Glomerular endothelial cell (primary cell): ENCODE measurements at regions not wholly inside any gene's neighbourhood (a gene's known extent, or its start where the extent isn't known, plus 50 kb on each side); places are given as distances from the start of the nearest gene placed in this dataset.
A peak's percentile ranks its signal among the peaks of the same experiment; 100 is the strongest.

Experiments used
- DNase-seq: peaks from one replicate; pipeline ENCODE4 v3.0.0-alpha.2; 2011; ENCODE audit warnings: low read depth, low spot score; ENCODE audit errors: extremely low read depth

DNA sequence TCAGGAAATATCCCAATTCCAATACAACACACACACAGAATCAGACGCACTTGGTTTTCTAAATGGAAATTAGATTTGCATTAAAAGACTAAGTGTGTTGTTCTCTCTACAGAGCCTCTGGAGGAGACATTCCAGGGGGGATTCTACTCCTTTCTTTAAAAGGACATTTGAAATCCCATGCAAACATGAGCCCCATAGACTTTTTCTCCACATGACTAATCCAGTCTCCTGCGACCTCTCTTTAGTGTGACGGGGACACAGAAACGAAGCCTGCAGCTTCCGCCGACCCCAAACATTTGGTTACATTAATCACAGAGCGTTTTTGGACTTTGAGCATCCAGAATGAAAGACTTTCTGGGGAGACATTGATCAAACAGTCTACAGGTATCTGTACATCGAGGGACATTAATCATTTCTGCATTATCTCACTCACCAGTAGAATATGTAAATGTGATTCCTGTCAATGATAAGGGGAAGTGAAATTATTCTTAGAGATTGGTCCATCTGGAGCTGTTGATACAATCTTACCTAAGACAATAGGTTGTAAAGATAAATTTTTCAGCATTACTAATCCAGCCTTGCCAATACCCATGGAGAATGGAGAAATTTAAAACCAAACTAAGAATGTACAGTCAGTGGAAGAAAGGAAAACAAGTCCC lies 103.4 kb upstream of the IRX3 start:
- DNase-seq = no peak

DNA sequence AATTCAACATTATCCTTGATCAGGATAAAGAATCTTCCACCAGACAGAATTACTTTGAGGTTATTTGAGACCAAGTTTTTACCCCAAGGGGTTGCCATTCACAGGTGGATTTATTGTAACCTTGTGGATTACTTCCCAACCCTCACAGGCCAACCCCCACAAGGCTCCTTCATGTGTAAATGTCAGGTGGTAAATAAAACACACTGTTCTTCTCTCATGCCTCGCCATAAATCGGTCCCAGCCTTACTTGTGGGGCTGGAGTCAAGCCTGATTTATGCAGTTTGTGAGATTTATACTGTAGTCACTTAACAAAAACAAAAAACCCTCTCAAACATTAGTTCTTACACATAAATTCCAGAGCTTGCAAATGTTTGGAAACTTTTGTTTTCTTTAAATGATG lies 98.6 kb upstream of the IRX3 start:
- DNase-seq = no peak

DNA sequence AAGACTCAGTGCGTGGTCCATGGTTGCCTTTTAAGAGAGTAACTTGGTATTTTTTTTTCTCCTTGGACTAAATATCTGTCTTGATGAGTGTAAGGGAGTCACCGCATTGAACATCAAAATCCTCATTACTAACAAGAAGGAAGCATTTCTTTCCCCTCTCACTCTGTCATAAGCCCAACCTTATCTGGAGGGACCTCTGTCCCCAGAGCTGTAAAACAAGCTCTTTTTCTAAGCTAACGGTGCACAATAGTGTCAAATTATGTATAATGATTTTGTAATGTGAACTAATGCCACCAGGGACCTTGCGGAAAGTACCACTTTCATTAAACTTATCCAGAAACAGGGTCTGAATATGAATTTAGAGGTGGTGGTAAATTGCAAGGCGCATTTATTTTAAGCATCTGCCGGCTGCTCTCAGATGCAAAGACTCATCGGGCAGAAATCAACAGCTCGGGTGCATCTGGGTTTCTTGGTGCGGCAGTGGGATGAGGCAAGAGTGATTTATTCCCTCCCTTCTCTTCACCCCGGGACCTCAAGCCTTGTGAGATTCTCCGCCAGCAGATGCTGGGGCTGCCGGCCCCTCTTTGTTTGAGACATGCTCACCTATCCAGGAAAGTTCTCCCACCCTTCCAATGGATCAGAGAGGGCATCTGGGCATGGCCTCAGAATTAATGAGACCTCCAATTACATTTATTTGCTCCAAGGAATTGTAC lies 95.2 kb upstream of the IRX3 start:
- DNase-seq = no peak

DNA sequence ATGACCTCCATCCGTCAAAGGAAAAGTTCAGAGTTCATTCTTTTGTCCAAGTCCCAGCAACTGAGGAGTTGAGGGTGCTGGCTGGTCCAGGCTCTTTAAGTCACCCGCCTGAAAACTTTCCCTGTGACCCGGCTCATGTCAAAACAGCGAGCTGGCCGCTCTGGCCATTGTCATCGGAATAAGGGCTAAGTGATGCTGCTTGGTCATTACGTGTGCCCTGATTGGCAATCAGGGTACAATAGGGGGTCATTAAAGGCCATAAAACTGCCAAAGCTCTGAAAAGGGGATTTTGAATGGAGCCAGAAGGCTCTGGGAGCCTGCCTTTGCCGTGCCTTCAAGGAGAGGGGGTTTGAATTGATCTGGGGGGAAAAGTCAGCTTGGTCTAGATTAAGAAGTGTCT lies 88.5 kb upstream of the IRX3 start:
- no peak for DNase-seq

DNA sequence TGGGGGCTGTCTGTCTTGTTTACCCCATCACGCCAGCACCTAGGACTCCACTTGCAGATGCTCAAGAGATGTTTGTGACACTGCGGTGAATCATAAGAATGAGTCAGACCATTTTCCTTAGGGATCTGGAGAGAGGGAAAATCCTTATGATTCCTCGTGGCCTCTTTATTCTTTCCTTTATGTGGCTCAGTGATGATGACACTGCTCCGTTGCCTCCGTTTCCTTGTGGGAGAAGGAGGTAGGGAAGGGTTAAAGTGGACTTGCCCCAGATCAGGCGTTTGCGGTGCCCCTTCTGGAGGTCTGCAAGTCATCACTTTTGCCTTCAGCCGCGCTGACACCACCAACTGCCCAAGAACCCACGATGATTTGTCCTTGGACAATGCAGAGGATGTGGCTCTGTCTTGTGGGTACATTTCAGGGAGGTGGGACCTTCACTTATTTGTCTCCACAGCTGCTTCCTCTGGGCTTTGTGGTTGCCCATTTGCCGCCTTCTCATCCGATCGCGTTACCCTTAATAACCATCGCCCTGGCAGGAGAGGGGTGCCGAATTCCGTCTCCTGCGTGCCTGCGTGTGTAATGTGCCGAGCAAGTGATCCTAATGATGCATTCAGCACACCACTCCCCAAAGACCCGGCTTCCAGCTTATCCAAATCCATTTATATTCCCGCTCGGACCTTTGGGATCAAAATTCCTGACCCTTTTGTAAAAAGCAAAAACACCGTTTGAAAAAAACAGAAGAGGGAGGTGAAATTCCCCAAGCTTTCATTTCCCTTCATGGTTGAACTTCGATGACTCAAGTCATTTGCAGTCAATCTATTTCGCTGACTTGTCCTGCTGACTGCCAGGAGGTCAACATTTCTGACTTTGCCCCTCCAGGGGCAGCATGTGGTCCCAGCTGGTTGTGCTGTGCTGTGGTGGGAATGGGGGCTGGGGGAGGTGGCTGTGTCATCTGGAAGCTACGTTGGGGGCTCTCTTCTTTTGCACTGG lies 87.2 kb upstream of the IRX3 start:
- DNase-seq = peak; percentile 3

DNA sequence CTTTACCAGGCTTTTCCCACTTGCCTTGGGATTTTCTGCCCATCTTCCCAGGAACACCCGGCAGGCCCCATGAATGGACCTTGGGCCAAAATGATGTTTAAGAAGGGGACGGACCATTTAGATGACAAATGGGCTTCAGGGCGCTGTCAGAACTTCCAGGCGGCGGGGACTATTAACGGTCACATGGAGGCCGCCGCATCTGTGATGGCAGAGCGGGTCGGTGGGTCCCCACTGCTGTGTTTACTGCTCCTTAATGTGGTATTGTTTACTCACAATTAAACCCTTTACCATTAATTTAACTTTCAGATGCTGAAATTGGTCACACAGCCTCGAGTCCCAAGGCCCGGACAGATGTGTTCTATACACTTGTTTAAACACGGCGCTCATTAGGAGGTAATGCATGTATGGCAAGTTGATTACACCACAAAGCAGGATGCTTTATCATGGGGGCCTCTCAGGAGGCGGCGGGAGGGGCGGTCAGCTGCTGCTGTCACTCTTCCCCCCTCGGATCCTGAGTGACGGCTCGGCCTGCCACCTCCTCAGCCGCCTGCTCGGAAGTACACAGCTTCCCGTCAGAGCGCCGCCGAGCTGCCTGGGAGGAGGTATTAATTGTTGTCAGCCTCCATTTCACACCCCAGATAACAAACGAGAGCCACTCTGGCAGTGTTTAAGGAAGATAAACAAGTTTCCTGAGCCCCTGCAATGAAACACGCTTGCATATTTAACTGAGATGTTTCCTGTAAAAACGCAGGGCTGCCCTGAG lies 83.9 kb upstream of the IRX3 start:
- DNase-seq = no peak

DNA sequence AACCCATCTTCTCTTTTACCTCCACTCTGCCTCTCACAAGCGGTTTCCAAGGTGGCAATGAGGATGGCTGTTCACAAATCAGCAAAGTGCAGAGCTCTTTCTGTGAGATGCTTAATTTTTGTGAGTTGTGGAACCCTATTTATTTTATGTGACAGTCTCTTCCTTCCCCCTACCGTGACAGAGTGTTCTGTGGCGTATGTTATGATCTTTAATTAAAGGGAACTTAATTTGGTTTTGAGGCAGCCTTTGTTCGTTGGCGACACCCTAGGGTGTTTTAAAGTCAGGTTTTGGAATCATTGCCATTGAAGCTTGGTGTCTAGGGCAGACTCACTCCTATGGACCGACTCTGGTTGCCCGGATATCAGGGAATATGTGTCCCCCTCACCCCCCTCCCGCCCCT lies 83.3 kb upstream of the IRX3 start:
- DNase-seq = no peak

DNA sequence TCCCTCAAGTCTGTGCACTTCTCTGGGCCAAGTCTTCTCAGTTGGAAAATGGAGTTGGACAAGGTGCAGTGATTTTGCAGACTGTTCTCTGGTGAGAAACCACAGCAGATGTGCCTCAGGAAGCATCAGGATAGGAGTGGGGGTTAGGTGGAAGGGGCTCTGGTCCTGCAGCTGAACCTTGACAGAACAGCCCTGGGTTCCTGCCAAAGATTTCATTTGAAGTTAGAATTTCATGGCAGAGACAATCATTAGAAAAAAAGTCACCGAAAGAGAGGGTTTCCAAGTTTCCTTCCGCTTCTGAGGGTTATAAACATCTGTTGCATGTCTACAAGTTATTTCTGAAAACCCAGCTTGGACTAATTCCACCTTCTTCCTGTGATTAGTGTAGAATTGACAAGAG lies 80.4 kb upstream of the IRX3 start:
- no peak for DNase-seq

DNA sequence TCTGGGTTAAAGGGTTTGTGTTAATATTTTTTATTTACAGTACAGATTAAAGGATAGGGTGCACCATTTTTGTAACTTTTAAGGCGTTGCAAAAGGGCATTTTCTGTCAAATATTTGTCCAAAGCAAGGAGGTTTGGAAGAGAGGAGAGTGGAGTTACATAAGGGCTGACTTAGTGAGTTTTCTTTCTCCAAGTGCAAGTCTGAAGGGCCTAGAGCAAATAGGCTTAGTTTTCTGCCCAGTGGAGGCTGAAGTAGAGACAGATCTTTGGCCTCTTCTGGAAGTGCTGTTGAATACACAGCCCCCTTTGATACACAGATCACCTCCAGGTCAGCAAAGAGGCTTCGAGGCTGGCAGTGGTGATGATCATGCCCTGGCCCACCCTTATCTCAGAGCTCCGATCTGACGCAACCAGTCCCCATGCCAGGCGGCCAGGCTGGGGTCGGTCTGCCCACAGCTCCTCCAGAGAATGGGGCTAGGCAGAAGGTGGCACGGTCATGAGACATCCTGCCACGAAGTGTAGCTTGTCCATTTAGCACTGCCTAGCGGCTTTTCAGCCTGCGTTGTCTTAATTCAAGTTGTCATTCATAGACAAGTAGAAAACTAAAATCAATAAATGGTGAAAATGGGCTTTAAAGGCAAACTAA lies 79.5 kb upstream of the IRX3 start:
- no peak for DNase-seq

DNA sequence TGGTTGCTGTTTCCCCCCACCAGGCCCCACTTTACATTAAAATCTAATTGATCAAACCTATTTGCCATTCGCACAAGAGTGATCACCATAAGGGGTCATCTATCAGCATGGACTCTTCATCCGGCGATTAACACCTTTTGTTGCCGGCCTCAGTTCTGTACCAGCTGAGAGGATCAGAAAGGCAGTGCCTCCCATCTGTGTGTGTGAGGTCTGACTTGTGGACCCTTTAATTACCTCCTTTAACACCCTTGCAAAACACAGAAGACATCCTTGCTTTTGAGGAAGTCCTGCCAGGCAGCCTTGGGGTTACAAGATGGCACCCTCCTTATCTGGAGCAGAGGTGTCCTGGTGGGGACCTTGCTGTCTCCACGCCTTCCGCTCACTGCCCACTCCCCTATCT lies 77.2 kb upstream of the IRX3 start:
- DNase-seq = no peak

DNA sequence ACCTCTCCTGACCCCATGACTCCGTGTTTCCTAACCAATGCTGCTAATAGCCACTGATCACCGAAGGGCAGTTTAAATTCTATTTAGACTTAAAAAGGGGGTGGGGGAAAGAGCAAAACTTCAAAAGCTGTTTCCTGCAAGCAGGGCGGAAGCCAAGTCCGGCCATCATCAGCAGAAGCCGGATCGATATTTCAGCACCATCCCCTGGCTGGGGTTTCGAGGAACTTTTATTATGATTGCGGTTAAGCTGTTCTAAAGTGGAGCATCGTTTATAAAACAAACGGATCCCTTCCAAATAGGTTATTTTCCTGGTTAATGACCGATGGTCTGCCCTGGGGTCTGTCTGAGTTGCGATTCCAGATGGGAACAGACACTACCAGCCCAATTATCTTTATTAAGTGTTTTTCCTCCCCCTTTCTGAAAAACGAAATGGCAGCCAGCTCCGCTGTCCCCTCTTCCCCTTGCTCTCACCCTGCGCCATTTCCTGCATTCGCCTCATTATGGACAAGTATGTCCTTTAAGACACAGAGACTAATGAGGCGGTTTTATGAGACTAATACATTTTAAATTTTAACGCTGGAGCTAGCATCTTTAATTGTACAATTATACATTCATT lies 76.1 kb upstream of the IRX3 start:
- no peak for DNase-seq

DNA sequence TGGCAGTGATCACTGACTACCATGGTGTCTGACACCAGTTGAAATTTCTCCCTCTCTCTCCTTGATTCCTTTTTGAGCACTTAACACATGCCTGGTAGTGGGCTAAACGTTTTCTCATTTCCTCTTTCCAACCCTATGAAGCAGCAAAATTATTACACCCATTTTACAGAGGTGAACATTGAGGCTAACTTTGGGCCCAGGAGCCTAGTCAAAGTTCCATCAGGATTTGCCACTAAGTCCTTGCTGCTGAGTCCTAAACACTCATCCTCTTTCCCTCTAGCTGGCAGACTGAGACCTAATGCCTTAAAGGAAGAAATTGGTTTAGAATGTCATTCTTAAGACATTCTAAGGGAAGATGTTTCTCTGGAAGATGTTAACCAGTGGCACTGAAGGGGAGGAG lies 74.7 kb upstream of the IRX3 start:
- DNase-seq = no peak

DNA sequence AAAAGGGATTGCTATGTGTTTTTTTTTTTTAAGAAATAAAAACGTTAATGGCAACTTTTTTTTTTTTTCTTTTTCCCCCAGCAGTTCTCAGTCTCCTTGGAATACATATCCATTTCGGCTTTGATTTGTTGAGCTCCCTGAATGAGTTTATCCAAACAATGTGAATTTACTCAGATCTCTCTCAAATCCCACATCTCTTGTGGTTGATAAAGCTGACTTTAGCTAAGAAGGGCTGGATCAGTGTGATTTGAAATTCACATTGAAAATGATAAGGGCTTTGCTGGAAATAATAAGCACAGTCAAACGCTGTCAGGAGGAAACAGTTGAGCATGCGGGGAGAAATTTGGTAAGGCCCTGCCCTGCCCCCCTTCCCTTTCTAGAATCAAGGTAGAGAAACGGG lies 74.1 kb upstream of the IRX3 start:
- no peak for DNase-seq

DNA sequence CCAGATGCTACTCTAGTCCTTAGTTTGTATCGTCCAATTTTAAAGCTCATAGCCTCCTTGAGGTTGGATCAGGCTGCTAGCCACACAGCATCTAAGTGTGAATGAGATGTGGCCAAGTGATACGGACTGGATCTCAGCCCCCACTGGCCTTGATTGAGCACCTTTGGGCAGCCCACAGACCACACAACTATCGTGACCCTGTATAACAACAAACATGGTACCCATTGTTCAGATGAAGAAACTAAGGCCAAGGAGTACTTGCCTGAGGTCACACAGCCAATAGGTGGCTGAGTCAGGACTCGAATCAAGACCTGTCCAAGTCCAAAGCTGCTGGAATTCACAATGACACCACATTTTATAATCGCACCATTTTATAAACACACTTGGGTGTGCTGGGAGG lies 73.0 kb upstream of the IRX3 start:
- DNase-seq = no peak

DNA sequence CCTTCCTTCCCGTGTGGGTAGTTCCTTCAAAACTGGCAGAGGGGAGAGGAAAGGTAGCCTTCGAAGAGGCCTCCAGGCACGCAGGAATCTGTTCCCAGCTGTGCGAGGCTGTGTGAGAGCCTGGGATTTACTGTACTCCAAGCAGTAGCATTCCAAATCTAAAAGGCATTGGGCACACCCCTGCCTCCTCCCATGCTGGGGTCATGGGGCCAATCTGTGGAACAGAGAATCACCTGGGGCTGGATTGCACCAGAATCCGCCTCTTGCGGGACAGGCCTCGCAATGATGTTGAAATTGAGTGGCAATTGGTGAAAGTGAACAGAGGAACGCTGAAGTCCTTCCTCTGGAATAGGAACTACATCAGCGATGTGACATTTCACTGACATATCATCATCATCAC lies 72.5 kb upstream of the IRX3 start:
- no peak for DNase-seq

DNA sequence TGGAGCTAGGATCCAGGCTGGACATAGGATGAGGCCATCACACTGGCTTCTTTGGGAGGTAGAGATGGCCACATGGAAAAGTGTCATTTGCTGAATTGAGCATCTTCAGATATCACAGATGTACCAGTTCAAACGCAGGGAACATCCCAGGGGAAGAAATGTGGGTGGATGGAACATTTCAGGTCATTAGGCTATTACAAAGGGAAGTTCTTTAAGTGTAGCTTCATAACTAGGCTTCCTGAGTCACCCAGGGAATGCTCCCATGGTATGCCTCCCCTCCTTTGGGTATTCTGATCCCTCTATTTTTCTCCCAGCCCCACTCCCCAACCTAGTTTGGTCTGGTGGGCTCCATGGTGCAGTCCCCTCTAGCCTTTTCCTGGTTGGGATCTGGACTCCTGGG lies 69.8 kb upstream of the IRX3 start:
- DNase-seq = no peak

DNA sequence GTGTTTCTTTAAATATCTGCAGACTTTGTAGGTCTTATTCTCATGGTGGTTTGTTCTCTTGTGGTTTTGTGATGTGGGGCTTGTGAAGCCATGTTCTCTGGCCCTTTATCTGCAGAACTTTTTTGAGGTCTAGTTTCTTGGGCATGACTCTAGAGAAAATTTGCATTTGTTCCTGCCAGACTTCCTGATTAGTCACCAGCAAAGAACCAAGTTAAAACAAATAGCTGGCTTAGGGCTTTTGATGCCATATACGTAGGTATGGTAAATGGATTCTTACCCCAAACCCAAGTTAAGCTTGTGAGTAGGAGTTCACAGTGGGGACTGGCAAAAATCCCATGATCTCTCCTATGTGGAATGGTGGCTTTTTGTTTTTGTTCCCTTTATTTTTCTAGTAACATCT lies 68.7 kb upstream of the IRX3 start:
- DNase-seq = no peak

DNA sequence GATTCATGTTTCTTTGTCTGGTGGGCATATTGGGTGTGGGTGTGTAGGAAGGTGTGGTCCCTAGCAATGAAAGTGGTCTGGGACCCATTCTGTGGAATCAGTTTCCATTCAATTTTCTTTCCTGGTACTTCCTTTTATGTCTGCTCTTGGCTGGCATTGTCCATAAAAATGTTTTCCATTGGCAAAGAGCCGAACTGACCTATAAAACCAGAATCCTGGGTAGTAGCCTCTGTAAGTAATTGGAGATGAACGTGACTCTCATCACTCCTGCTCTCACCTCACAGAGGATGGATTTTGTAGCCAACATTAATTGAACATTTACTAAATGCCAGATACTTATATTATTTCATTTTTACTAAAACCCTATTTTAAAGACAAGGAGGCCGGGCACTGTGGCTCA lies 66.5 kb upstream of the IRX3 start:
- DNase-seq = no peak

DNA sequence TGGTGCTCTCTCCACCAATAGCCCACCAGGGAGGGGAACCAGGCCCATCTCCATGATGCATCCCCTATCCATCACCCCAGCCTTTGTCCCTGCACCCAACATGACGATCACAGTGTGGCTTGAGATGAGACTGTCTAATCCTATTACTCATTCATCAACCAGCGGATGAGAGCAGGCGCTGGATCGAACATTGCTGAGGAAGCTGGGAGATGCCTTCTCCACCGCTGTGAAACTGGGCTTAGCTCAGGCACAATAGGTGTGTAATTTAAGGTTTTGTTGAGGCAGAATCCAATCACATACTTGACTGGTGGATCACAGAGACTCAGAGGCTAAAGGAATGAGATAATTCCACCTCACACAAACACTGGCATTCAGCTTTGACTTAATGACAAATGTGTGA lies 64.6 kb upstream of the IRX3 start:
- DNase-seq = no peak

DNA sequence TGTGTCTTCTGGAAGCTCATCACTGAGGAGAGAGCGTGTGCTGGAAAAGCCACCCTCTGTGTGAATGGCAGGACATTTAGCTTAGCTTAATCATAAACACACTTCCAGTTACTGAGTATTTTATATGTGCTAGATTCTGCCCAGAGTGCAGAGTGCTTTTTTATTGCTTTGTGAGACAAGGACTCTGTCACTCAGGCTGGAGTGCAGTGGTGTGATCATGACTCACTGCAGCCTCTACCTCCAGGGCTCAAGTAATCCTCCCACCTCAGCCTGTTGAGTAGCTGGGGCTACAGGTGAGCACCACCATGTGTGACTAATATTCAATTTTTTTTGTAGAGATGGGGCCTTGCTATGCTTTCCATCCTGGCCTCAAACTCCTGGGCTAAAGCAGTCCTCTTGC lies 61.4 kb upstream of the IRX3 start:
- DNase-seq = no peak
